ENCODE measurements at regions not wholly inside any gene's neighbourhood (a gene's known extent, or its start where the extent isn't known, plus 50 kb on each side); places are given as distances from the start of the nearest gene placed in this dataset.

GRCh38 chr5:167973126-167973525 is 318.3 kb upstream of the WWC1 start:
- no peaks in the 10 kb centered on the region for H3K4me1 Mint-ChIP-seq
- ATAC-seq (ENCODE audit: low read depth) (no peak), DNase-seq (no peak)
- H3K27ac ChIP-seq (ENCODE audit: low read length in 2 of 2) = no peak overlapping the region
- no peaks in the 10 kb centered on the region for H3K36me3 ChIP-seq (replicated peaks in 1 of 2; ENCODE audit: control extremely low read depth in 1 of 2, control insufficient read depth in 1 of 2, extremely low read depth in 1 of 2, insufficient read depth in 2 of 2, low read length in 1 of 2)
- H3K9me3 Mint-ChIP-seq (ENCODE audit: insufficient read depth) = no peaks in the 10 kb centered on the region
- ChIA-PET POLR2A (no interaction called here), CTCF (no interaction called here)
- H3K9ac ChIP-seq (ENCODE audit: low read length) = no peak overlapping the region
- no peaks in the 10 kb centered on the region for H3K79me2 ChIP-seq (ENCODE audit: control insufficient read depth, insufficient read depth, low read length)
- no peaks in the 10 kb centered on the region for H4K20me1 ChIP-seq (ENCODE audit: control insufficient read depth, insufficient read depth, low read length, poor library complexity, severe bottlenecking)
- no peaks in the 10 kb centered on the region for H3K9me3 ChIP-seq (ENCODE audit: control extremely low read depth in 1 of 3, control insufficient read depth in 2 of 3, insufficient read depth in 1 of 3, low read length in 2 of 3)
- H3K27me3 ChIP-seq (replicated peaks in 1 of 4; ENCODE audit: control extremely low read depth in 1 of 4, control insufficient read depth in 3 of 4, insufficient read depth in 4 of 4, low read length in 3 of 4) = no peaks in the 10 kb centered on the region
- H3K27ac Mint-ChIP-seq = no peak overlapping the region
- H3K4me3 Mint-ChIP-seq = no peak overlapping the region
- H3K4me2 ChIP-seq (replicated peaks; ENCODE audit: low read depth, low read length, poor library complexity, severe bottlenecking) = no peak overlapping the region
- no peaks in the 10 kb centered on the region for H3K4me1 ChIP-seq (ENCODE audit: control insufficient read depth in 2 of 2, insufficient read depth in 2 of 2, low read length in 2 of 2)
- 100% methylated on average over 1 of the region's 4 CpGs for WGBS (ENCODE audit: insufficient coverage)
- no peaks in the 10 kb centered on the region for H3K27me3 Mint-ChIP-seq
- H3K4me3 ChIP-seq (ENCODE audit: control extremely low read depth in 1 of 5, extremely low read depth in 1 of 5, insufficient read depth in 1 of 5, low read depth in 2 of 5, low read length in 4 of 5) = no peak overlapping the region
- intact Hi-C loops (cut with micrococcal nuclease) = no loop called here
- H2AFZ ChIP-seq (ENCODE audit: insufficient read depth, low read depth, low read length, poor library complexity, severe bottlenecking) = no peak overlapping the region
- TF ChIP-seq, protein P1, sequence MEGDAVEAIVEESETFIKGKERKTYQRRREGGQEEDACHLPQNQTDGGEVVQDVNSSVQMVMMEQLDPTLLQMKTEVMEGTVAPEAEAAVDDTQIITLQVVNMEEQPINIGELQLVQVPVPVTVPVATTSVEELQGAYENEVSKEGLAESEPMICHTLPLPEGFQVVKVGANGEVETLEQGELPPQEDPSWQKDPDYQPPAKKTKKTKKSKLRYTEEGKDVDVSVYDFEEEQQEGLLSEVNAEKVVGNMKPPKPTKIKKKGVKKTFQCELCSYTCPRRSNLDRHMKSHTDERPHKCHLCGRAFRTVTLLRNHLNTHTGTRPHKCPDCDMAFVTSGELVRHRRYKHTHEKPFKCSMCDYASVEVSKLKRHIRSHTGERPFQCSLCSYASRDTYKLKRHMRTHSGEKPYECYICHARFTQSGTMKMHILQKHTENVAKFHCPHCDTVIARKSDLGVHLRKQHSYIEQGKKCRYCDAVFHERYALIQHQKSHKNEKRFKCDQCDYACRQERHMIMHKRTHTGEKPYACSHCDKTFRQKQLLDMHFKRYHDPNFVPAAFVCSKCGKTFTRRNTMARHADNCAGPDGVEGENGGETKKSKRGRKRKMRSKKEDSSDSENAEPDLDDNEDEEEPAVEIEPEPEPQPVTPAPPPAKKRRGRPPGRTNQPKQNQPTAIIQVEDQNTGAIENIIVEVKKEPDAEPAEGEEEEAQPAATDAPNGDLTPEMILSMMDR (IDR thresholded peaks at IDR 0.05) = no peak
- no peak for TF ChIP-seq EZH2 (IDR thresholded peaks at IDR 0.05; ENCODE audit: borderline replicate concordance, insufficient read depth, low read depth, low read length, poor library complexity, severe bottlenecking)

DNA sequence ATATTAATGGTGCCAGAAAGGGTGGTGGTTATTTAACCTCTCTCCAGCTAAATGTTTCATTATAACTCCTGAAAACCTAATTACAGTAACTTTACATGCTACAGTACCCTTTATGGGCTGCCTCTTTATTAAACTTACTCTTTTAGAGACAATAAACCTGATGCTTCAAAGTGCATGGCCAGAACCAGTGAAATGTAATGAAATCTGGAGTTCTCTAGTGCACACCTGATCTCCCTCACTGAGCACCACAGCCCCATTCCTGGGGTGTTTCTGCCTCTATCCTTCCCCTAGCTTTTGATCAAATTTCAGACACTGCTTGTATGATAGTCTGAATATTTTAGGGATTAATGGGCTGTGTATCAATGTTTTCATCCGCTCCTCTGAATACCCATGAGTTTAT is 306.5 kb upstream of the WWC1 start:
- H3K9me3 ChIP-seq (ENCODE audit: control extremely low read depth in 1 of 3, control insufficient read depth in 2 of 3, insufficient read depth in 1 of 3, low read length in 2 of 3) = peaks cover 0 to 4% (median 0%) of the 10 kb centered on the region in 3 donors
- DNase-seq = no peak
- H3K27me3 ChIP-seq (replicated peaks in 1 of 4; ENCODE audit: control extremely low read depth in 1 of 4, control insufficient read depth in 3 of 4, insufficient read depth in 4 of 4, low read length in 3 of 4) = no peaks in the 10 kb centered on the region
- no peak overlapping the region for H3K27ac Mint-ChIP-seq
- no peak overlapping the region for H2AFZ ChIP-seq (ENCODE audit: insufficient read depth, low read depth, low read length, poor library complexity, severe bottlenecking)
- ChIA-PET POLR2A (no interaction called here), CTCF (no interaction called here)
- H3K79me2 ChIP-seq (ENCODE audit: control insufficient read depth, insufficient read depth, low read length) = no peaks in the 10 kb centered on the region
- WGBS (ENCODE audit: insufficient coverage) = 91% methylated on average over 1 of the region's 1 CpG
- no peak for TF ChIP-seq EZH2 (IDR thresholded peaks at IDR 0.05; ENCODE audit: borderline replicate concordance, insufficient read depth, low read depth, low read length, poor library complexity, severe bottlenecking)
- TF ChIP-seq, protein P1 (IDR thresholded peaks at IDR 0.05) = no peak
- peaks cover 3% of the 10 kb centered on the region for H3K9me3 Mint-ChIP-seq (ENCODE audit: insufficient read depth)
- no peak overlapping the region for H3K27ac ChIP-seq (ENCODE audit: low read length in 2 of 2)
- no peak overlapping the region for H3K4me3 Mint-ChIP-seq
- H3K4me2 ChIP-seq (replicated peaks; ENCODE audit: low read depth, low read length, poor library complexity, severe bottlenecking) = no peak overlapping the region
- no peak overlapping the region for H3K9ac ChIP-seq (ENCODE audit: low read length)
- intact Hi-C loops (cut with micrococcal nuclease) = no loop called here
- no peaks in the 10 kb centered on the region for H3K36me3 ChIP-seq (replicated peaks in 1 of 2; ENCODE audit: control extremely low read depth in 1 of 2, control insufficient read depth in 1 of 2, extremely low read depth in 1 of 2, insufficient read depth in 2 of 2, low read length in 1 of 2)
- no peaks in the 10 kb centered on the region for H3K27me3 Mint-ChIP-seq
- no peaks in the 10 kb centered on the region for H4K20me1 ChIP-seq (ENCODE audit: control insufficient read depth, insufficient read depth, low read length, poor library complexity, severe bottlenecking)
- no peak for ATAC-seq (ENCODE audit: low read depth)
- no peak overlapping the region for H3K4me3 ChIP-seq (ENCODE audit: control extremely low read depth in 1 of 5, extremely low read depth in 1 of 5, insufficient read depth in 1 of 5, low read depth in 2 of 5, low read length in 4 of 5)
- H3K4me1 ChIP-seq (ENCODE audit: control insufficient read depth in 2 of 2, insufficient read depth in 2 of 2, low read length in 2 of 2) = no peaks in the 10 kb centered on the region
- no peaks in the 10 kb centered on the region for H3K4me1 Mint-ChIP-seq
